ENCODE measurements at regions not wholly inside any gene's neighbourhood (a gene's known extent, or its start where the extent isn't known, plus 50 kb on each side); places are given as distances from the start of the nearest gene placed in this dataset.

DNA sequence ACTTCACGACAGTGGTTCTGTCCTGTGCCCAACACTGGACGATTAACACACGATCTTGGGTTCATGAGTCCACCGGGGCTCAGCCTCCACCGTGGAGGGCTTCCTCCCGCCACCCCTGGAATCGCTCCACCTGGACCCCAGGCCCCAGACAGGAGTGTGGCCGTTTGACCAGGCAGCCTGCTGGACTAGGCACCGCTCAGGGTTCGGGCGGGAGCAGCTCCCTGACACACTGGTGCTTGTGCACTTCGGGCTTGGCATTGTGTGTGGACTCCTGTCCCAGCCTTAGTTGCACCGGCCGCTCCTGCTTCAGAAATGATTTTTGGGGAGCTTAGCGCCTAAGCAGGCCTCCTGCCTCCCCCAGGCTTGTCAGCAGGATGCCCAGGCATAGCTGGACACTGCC, 617.4 kb upstream of the SALL3 start:
- no peaks in the 10 kb centered on the region for H3K27me3 ChIP-seq (ENCODE audit: low read depth)
- no peaks in the 10 kb centered on the region for H3K36me3 ChIP-seq
- TF ChIP-seq, protein P1, sequence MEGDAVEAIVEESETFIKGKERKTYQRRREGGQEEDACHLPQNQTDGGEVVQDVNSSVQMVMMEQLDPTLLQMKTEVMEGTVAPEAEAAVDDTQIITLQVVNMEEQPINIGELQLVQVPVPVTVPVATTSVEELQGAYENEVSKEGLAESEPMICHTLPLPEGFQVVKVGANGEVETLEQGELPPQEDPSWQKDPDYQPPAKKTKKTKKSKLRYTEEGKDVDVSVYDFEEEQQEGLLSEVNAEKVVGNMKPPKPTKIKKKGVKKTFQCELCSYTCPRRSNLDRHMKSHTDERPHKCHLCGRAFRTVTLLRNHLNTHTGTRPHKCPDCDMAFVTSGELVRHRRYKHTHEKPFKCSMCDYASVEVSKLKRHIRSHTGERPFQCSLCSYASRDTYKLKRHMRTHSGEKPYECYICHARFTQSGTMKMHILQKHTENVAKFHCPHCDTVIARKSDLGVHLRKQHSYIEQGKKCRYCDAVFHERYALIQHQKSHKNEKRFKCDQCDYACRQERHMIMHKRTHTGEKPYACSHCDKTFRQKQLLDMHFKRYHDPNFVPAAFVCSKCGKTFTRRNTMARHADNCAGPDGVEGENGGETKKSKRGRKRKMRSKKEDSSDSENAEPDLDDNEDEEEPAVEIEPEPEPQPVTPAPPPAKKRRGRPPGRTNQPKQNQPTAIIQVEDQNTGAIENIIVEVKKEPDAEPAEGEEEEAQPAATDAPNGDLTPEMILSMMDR (IDR thresholded peaks at IDR 0.05): no peak
- ATAC-seq (peak in 1 of 2 donors; percentile 27), DNase-seq (no peak)
- no peak overlapping the region for H3K4me3 ChIP-seq
- no peak overlapping the region for H3K27ac ChIP-seq
- H3K9me3 ChIP-seq: no peaks in the 10 kb centered on the region
- intact Hi-C loops (cut with DNase I): no loop called here
- no peaks in the 10 kb centered on the region for H3K4me1 ChIP-seq

DNA sequence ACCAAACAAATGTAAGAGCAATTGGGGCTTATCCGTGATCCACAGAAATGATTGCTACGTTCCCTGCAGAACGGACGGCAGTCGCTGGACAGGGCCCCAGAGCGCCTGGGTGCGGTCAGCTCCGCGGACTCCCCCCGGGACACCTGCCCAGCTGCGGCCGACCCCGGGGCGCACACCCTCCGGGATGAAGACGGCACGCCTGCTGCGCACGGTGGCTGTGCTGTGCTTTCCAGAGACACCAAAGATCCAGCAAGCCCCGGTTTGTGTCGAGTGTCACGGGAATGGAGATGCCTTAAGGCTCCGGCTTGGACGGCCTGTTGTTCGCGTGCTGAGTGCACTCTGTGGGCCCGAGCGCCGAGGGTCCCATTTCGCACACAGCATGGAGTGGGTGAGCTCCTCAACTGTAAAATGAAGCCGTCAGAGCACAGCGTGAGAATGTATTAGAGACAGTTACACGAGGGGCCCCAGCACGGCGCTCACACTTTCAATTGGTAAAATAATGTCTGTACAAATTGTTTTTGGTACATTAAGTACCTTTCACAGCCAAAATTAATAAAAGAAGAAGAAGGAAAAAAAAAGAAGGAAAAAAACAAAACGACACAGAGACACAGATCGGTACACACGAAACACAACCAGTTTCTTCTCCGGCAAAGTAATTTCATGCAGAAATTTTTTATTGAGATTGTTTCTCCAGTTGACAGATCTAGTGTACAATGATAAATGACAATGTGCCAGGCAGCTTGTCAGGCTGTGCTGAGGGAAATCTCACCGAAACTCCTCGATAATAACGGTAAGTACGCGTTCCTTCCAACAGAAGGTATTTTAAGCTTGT, 615.8 kb upstream of the SALL3 start:
- no peak for ATAC-seq
- Histone ChIP-seq H3K4me3 (no peak overlapping the region), H3K27me3 (ENCODE audit: low read depth) (no peaks in the 10 kb centered on the region), H3K27ac (no peak overlapping the region), H3K4me1 (no peaks in the 10 kb centered on the region), H3K36me3 (no peaks in the 10 kb centered on the region), H3K9me3 (no peaks in the 10 kb centered on the region)
- intact Hi-C loops (cut with DNase I): no loop called here
- DNase-seq: no peak
- TF ChIP-seq, protein P1 (IDR thresholded peaks at IDR 0.05): no peak

DNA sequence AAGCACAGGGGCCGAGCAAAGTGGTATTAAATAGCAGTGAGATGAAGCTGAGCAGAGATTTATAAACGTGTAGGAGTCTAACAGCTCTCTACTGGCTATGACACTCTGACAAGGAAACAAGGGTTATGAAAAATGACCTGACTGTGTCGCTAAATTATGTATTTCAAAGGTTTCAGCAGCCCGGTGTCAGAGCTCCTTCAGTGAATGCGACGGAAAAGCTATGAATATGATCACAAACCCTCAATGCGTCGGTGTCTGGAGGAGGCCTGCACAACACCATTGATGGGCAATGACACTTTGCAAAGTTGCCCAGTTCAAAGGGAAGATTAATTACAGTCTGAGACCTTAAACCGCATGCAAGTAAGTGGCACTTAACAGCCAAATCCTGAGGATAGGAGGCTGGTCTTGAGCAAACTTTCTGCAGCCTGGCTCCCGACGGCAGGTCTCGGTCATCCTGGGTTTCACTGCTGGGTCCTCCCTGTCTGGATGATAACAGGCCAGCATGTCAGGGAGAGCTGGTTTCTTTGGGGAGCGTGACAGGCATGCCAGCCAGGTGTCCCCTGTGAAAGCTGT, 615.1 kb upstream of the SALL3 start:
- intact Hi-C loops (cut with DNase I): no loop called here
- H3K27ac ChIP-seq: no peak overlapping the region
- no peak for DNase-seq

DNA sequence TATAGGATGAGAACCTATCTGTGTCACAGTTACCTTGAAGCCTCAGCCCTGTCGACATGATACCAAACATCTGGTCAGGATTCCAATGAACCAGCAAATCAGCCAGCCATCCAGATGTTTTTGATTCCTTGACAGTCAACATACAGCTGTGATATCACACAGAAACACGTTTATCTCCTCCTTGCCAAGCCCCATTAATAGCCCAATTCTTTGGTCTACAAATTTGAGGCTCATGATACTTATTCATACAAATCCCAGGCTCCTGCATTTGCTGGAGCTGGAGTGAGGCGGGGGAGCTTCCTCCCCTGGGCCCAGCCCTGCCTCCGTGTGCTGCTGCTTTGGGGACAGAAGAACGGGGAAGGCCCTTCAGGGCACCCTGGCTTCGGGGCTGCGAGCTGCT, 611.6 kb upstream of the SALL3 start:
- no peaks in the 10 kb centered on the region for H3K27me3 ChIP-seq (ENCODE audit: low read depth)
- H3K4me3 ChIP-seq: no peak overlapping the region
- TF ChIP-seq, protein P1 (IDR thresholded peaks at IDR 0.05): no peak
- H3K27ac ChIP-seq: no peak overlapping the region
- no peaks in the 10 kb centered on the region for H3K4me1 ChIP-seq
- H3K9me3 ChIP-seq: no peaks in the 10 kb centered on the region
- intact Hi-C loops (cut with DNase I): no loop called here
- DNase-seq: no peak
- no peaks in the 10 kb centered on the region for H3K36me3 ChIP-seq
- peak in 1 of 2 donors; percentile 39 for ATAC-seq

More for the DNA sequence above, 615.1 kb upstream of the SALL3 start:
- no peak for ATAC-seq
- no peaks in the 10 kb centered on the region for H3K9me3 ChIP-seq
- H3K36me3 ChIP-seq: no peaks in the 10 kb centered on the region
- H3K4me1 ChIP-seq: no peaks in the 10 kb centered on the region
- TF ChIP-seq, protein P1 (IDR thresholded peaks at IDR 0.05): no peak
- no peak overlapping the region for H3K4me3 ChIP-seq
- no peaks in the 10 kb centered on the region for H3K27me3 ChIP-seq (ENCODE audit: low read depth)

DNA sequence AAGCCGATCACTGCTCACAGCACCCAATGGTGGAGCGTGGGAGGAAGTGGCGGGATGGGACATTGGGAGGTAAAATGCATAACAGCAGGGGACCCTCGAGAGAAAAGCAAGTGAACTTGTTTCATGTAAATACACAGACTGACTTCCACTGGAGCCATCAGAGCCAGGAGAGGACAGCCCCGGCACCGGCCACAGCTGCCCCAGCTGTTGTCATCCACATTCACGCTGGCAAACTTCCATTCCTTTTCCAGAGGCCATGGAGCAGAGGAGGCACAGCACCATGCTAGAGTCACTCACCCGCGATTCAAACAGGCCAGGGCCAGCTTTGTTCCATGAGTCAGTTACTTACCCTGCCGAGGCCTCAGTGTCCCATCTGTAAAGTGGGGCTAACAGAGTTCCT, 610.9 kb upstream of the SALL3 start:
- Histone ChIP-seq H3K27me3 (ENCODE audit: low read depth) (no peaks in the 10 kb centered on the region), H3K4me1 (no peaks in the 10 kb centered on the region), H3K4me3 (no peak overlapping the region), H3K27ac (no peak overlapping the region), H3K36me3 (no peaks in the 10 kb centered on the region), H3K9me3 (no peaks in the 10 kb centered on the region)
- intact Hi-C loops (cut with DNase I): no loop called here
- ATAC-seq: no peak
- TF ChIP-seq, protein P1 (IDR thresholded peaks at IDR 0.05): no peak
- DNase-seq: no peak

All from lower lobe of right lung (tissue), 2 donors.